Peyer's patch (tissue), 4 donors: ENCODE measurements at regions not wholly inside any gene's neighbourhood (a gene's known extent, or its start where the extent isn't known, plus 50 kb on each side); places are given as distances from the start of the nearest gene placed in this dataset.

Experiments
- POLR2A ChIP-seq, 2 donors: fragments of 450-650 bp; IDR thresholded peaks; one replicate each; pipeline ENCODE4 v1.5.1; 2017; ENCODE audit warnings: antibody characterized with exemption in 2 of 2, mild to moderate bottlenecking in 2 of 2, moderate library complexity in 2 of 2
- TF ChIP-seq, protein P1 (sequence below), 6 experiments: fragments of 450-650 bp in 4 of 6; fragments of 200-600 bp in 2 of 6; sonication (generic) in 1 of 6; IDR thresholded peaks; one replicate each; pipeline ENCODE4 v1.5.1; 2017 to 2019; ENCODE audit warnings: antibody characterized with exemption in 6 of 6, mild to moderate bottlenecking in 3 of 6, moderate library complexity in 1 of 6

- TF ChIP-seq, protein P1, sequence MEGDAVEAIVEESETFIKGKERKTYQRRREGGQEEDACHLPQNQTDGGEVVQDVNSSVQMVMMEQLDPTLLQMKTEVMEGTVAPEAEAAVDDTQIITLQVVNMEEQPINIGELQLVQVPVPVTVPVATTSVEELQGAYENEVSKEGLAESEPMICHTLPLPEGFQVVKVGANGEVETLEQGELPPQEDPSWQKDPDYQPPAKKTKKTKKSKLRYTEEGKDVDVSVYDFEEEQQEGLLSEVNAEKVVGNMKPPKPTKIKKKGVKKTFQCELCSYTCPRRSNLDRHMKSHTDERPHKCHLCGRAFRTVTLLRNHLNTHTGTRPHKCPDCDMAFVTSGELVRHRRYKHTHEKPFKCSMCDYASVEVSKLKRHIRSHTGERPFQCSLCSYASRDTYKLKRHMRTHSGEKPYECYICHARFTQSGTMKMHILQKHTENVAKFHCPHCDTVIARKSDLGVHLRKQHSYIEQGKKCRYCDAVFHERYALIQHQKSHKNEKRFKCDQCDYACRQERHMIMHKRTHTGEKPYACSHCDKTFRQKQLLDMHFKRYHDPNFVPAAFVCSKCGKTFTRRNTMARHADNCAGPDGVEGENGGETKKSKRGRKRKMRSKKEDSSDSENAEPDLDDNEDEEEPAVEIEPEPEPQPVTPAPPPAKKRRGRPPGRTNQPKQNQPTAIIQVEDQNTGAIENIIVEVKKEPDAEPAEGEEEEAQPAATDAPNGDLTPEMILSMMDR (IDR thresholded peaks at IDR 0.05) = no peak
- TF ChIP-seq POLR2A (IDR thresholded peaks at IDR 0.05) = no peak
These were observed 566.1 kb downstream of the PTPRU start for GRCh38 chr1:29802181-29803068.
